ENCODE measurements at regions not wholly inside any gene's neighbourhood (a gene's known extent, or its start where the extent isn't known, plus 50 kb on each side); places are given as distances from the start of the nearest gene placed in this dataset.

GRCh38 chr6:71211799-71212198 lies 76.8 kb upstream of the OGFRL1 start:
- H3K27me3 ChIP-seq = no peaks in the 10 kb centered on the region
- no peaks in the 10 kb centered on the region for H3K4me1 ChIP-seq (replicated peaks in 1 of 2)
- no peak overlapping the region for H3K27ac ChIP-seq
- 69 to 78% (median 72%) methylated on average over 2 of the region's 2 CpGs for WGBS, 4 donors
- intact Hi-C loops (cut with DNase I) = no loop called here
- H3K36me3 ChIP-seq (replicated peaks in 1 of 2) = peaks cover 0 to 4% of the 10 kb centered on the region in 2 donors
- no peak for DNase-seq
- no peaks in the 10 kb centered on the region for H3K9me3 ChIP-seq (replicated peaks in 1 of 3)
- no peak for TF ChIP-seq CTCF (IDR thresholded peaks at IDR 0.05)
- TF ChIP-seq POLR2A (IDR thresholded peaks at IDR 0.05) = no peak
- H3K4me3 ChIP-seq = no peak overlapping the region

GRCh38 chr6:71220466-71220865 lies 68.1 kb upstream of the OGFRL1 start:
- WGBS, 4 donors = 62 to 74% (median 66%) methylated on average over 3 of the region's 3 CpGs
- TF ChIP-seq CTCF (IDR thresholded peaks at IDR 0.05) (no peak), POLR2A (IDR thresholded peaks at IDR 0.05) (no peak)

DNA sequence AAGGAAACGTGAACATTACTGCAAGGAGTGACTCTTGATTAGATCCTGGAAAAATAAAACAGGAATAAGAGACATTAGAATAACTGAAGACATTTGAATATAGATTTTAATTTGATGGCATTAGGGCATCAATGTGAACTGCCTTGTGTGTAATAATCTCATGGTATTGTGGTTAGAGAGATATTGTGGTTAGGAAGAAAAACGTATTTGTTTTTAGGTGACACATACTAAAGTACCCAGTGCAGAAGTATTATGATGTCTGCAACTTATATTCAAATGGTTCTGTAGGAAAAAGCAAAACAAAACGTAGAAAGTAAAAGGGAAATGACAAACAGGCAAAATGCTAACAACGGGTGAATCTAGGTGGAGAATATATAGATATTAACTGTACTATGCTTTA lies 65.9 kb upstream of the OGFRL1 start:
- intact Hi-C loops (cut with DNase I) = no loop called here
- WGBS, 4 donors = 58 to 70% (median 62%) methylated on average over 4 of the region's 4 CpGs
- no peak overlapping the region for H3K27ac ChIP-seq

More at GRCh38 chr6:71220466-71220865, 68.1 kb upstream of the OGFRL1 start:
- DNase-seq = no peak
- Histone ChIP-seq H3K4me1 (replicated peaks in 1 of 2) (no peaks in the 10 kb centered on the region), H3K27ac (no peak overlapping the region), H3K9me3 (replicated peaks in 1 of 3) (no peaks in the 10 kb centered on the region), H3K4me3 (no peak overlapping the region), H3K36me3 (replicated peaks in 1 of 2) (no peaks in the 10 kb centered on the region), H3K27me3 (no peaks in the 10 kb centered on the region)
- intact Hi-C loops (cut with DNase I) = no loop called here

GRCh38 chr6:71224011-71224410 lies 64.6 kb upstream of the OGFRL1 start:
- no peaks in the 10 kb centered on the region for H3K36me3 ChIP-seq (replicated peaks in 1 of 2)
- intact Hi-C loops (cut with DNase I) = no loop called here
- H3K27ac ChIP-seq = no peak overlapping the region
- H3K4me3 ChIP-seq = no peak overlapping the region
- DNase-seq = no peak
- WGBS, 4 donors = 81 to 91% (median 82%) methylated on average over 2 of the region's 2 CpGs
- no peak for TF ChIP-seq POLR2A (IDR thresholded peaks at IDR 0.05)
- no peak for TF ChIP-seq CTCF (IDR thresholded peaks at IDR 0.05)
- H3K27me3 ChIP-seq = no peaks in the 10 kb centered on the region
- H3K4me1 ChIP-seq (replicated peaks in 1 of 2) = no peaks in the 10 kb centered on the region
- no peaks in the 10 kb centered on the region for H3K9me3 ChIP-seq (replicated peaks in 1 of 3)

More for the DNA sequence above, 65.9 kb upstream of the OGFRL1 start:
- Histone ChIP-seq H3K27me3 (no peaks in the 10 kb centered on the region), H3K9me3 (replicated peaks in 1 of 3) (no peaks in the 10 kb centered on the region), H3K4me1 (replicated peaks in 1 of 2) (no peaks in the 10 kb centered on the region), H3K36me3 (replicated peaks in 1 of 2) (no peaks in the 10 kb centered on the region), H3K4me3 (no peak overlapping the region)
- TF ChIP-seq CTCF (IDR thresholded peaks at IDR 0.05) (no peak), POLR2A (IDR thresholded peaks at IDR 0.05) (no peak)
- no peak for DNase-seq

All from adrenal gland (tissue), 9 donors.